Activated T-cell treated with anti-CD3 and anti-CD28 coated beads, Interleukin-2, amount 50 U/mL, for 1 hour (primary cell): ENCODE measurements at regions not wholly inside any gene's neighbourhood (a gene's known extent, or its start where the extent isn't known, plus 50 kb on each side); places are given as distances from the start of the nearest gene placed in this dataset.
"Not testable (repeated sequence)": the region's sequence is repeated elsewhere in the genome, so short reads cannot be mapped to it uniquely, and the experiment has no call there.

Source experiments
- DNase-seq: peaks from one replicate; pipeline ENCODE4 v3.0.0-alpha.2; 2020

DNA sequence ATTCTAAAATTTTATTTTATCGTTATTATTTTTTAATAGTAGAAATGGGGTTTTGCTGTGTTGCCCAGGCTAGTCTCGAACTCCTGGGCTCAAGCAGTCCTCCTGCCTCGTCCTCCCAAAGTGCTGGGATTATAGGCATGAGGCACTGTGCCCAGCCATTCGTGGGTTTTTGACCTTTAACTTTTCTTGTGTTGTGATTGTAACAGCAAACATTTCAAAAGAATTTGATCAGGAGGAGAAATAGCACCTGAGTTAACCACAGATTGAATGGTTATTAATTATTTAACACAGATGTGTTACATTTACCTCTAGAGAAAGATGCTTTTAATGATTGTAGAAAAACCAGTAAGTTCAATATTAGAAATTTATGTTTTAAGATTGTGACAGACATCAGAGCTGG lies 132.0 kb downstream of the HAUS1 start:
- DNase-seq: no peak

DNA sequence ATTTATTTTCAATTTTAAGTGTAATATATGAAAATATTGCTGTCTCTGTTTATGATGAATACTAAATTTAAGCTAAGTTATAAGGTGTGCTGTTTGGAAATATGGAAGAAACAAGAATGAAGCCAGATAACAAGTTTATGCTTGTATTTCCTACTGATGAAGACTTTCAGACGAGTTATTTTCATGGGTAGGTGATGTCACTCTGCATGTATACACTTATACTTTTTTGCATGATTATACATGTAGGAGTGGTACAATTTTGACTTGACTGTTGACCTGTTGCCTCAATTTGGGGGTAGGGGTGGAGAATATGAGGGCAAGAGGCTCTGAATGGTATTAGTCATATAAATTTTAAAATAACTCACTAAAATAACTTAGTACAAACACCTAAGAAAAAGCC lies 133.7 kb downstream of the HAUS1 start:
- no peak for DNase-seq

DNA sequence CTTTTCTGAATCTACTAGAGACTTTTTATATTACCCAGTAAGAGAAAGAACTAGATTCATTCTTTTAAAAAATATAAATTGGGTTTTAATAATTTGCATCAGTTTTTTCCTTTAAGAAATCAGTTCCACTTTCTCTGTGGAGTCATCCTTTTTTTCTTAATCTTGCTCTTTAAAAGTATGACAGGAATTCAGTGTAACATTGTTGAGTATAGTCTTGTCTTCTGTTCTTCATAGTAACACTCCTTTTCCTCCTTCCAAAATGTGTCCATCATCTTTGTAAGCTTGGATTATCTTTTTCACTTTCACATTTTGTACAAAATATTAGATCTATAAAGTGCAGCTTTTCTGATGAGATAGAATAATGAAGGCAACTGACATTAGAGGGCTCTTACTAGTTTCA lies 135.4 kb downstream of the HAUS1 start:
- no peak for DNase-seq

DNA sequence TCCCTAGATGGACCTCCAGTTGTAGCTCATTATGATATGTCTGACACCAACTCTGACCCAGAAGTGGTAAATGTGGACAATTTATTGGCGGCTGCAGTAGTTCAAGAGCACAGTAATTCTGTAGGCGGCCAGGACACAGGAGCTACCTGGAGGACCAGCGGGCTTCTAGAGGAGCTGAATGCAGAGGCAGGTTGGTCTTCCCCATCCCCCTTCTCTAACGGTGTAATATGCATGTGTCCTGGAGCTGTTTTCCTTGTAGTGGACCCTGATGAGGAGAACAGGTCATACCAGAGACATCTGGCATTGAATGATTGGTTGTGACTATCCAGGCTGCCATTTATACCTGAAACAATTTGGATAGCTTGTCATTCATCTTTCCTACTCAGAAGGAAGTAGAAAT lies 135.8 kb downstream of the HAUS1 start:
- no peak for DNase-seq

DNA sequence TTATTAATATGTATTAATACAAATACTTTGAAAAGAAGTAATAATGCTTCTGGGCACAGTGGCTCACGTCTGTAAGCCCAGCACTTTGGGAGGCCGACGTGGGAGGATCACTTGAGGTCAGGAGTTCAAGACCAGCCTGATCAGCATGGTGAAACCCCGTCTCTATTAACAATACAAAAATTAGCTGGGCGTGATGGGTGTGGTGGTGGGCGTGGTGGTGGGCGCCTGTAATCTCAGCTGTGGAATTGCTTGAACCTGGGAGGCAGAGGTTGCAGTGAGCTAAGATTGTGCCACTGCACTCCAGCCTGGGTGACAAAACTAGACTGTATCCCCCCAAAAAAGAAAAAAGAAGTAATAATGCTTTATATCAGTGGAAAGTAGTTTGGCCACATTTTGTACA lies 137.2 kb downstream of the HAUS1 start:
- not testable (repeated sequence) for DNase-seq

DNA sequence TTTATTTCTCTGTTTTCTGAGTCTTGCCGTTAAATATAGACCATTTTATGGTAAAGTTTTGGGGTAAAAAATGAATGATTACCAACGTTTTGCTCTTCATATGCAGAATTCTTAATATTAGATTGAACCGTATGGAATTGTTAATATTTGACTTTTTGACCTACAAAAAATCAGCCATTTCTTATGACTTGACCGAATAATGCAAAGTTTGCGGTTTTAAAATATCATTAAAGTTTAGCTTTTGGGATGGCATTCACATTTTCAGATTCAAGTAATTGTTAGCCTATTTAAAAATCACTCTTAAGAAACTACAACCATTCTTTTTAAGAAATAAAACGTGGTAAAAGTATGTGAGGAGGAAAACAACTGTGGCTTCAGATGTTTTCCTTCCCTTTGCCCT lies 138.0 kb downstream of the HAUS1 start:
- DNase-seq: no peak

DNA sequence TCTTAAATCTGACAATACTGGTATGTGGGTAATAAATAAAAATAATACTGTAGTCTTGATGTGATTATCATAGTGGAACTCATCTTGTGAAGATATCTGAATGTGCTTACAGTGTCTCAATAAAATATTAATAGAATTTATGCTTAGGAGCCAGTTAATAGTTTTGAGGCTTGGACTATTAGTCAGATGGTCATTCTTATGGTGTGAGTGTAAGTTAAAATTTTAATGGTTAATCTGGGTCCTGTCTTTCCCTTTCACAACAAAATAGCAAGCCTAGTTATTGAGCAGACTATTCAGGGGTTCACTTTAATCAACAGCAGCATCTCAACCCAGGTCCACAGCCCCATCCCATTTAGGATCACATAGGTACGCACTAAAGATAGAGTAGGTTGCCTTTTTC lies 138.9 kb downstream of the HAUS1 start:
- no peak for DNase-seq

DNA sequence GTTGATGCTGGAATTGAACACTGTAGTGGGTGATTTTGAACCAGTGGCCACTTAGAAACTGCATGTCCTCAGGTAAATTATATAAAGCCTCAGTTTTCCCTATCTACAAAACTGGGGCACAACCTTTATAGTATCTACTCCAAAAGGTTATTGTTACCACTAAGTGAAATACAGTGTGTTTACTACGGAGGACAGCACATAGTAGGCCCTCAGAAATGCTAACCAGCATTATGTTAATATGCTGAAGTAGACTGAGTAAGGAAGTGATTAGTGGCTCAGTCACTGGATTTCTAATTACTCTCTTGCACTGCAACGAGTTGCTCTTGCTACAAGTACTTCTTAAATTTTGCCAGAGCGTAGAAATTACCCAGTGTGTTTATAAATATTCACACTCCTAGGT lies 139.5 kb downstream of the HAUS1 start:
- DNase-seq: no peak

DNA sequence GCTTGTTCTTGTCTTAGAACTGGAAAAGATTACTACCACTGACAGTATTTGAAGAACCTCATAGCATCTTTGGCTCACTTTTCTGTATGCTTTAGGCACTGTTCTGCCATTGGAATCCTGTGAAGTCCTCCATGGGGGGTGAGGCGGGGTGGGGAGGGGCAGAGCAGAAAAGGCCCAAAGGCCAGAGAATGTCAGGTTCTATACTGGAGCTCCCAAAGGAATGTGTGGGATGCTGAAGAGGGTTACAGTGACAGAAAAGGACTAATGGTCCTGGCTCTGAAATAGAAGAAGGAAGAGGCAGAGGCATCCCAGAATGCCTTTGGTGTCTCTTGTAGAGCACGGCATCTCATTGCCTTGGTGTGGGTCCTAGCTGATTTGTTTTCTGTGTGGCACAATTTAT lies 141.9 kb downstream of the HAUS1 start:
- DNase-seq: no peak

DNA sequence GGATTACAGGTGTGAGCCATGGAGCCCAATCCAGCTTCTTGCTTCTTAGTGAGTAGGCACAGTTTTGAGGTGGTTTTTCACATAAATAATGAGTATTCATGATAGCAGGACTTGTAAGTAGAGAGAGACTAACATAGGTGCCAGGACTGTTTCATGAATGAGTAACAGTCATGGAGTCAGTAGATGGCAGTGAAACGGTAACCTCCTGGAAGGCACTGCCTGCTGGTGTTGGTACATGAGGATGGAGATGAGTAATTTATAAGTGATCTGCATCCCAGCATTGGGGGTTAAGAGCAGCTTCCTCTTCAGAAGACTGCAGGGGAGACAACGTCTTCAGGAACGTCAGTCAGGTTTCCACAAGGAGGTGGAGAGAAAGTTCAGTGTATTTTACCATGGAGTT lies 143.8 kb downstream of the HAUS1 start:
- DNase-seq: no peak

DNA sequence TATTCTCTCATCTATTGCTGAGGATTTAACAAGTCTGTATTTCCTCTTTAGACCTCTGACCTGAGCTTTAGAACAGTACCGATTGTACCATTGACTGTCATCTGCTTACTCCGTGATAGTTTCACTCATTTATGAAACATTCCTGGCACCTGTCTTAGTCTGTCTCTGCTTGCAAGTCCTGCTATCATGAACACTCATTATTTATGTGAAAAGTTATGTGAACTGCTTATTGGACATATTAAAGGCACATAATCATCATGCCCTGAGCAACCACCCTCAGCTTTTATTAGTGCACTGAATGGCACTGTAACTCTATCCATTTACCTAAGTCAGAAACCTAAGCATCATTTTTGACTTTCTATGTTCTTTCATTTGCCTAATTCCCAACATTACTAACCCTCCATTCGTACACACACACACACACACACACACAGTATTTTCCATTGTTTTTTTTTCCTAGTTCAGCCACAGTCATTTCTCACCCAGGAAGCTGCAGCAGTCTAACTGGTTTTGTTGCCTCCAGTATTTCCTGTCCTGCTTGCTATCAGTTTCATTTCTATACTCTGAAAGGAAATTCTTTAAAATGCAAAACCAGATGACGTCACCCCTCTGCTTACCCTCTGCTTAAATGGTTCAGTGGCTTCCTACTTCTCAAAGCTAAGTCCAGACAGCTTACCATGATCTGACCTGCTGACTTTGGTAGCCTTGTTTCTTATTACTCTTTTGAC lies 146.1 kb downstream of the HAUS1 start:
- DNase-seq: no peak

DNA sequence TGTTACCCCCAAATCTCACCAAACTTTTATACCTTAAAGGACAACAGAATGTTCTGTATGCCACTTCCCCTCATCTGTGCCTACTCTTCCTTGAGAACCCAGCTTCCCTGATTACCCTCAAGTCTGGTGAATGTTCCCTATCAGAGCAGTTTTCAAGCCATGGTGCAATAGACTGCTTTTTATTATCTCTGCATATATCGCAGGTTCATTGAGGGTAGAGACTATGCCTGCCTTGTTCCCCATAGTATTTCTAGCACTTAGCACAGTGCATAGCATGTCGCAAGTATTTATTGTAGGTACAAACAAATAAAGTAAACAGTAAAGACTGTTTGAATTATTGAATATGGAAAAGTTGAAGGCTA lies 146.6 kb downstream of the HAUS1 start:
- no peak for DNase-seq

DNA sequence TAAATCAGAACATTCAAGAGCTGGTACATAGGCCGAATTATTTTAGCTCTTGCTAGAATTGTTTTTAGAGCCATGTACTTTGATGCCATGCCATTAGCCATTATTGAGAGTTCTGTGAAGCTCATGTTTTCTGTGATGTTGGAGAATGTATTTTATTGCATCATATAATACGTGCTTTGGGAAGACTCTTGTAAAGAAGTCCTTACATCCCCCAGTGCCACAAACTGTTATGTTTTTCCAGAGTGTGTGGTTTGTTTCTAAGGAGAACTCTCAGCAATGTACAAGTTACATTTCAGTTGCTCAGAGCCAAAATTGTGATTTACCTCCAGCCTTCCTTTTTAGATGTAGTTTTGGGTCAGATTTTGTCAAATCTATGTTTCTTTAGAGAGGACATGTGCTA lies 148.6 kb downstream of the HAUS1 start:
- DNase-seq: no peak

DNA sequence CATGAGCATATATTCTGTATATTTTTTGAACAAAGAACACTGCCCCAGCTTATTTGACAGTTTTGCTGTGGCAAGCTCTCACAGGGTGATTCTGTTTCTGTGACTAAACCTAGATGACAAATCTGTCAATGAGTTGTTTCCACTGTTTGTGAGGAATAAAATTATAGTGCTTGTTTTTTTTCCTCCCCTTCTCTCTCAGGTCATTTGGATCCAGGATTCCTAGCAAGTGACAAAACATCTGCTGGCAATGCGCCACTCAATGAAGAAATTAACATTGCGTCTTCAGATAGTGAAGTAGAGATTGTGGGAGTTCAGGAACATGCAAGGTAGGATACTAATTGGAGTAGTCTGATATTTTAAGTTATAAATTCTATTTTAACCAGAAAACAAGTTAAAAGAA lies 149.3 kb downstream of the HAUS1 start:
- DNase-seq: no peak

DNA sequence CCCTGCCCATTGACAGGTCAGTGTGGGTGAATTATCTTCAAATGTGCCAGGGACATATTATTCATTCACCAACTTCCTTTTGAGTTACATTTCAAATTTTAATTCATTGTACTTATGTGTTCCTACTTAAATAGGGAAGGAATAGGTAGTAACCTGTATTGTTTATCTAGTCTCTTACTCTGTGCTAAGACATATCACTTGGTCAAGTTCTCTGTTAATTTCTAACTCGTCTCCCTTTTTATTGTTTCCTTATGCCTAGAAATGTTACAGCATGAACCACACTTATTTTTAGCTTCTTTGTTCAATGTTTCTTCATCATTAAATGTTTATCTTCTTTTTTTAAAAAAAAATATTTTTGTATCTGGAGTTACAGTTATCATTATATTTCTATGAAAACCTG lies 151.9 kb downstream of the HAUS1 start:
- no peak for DNase-seq

DNA sequence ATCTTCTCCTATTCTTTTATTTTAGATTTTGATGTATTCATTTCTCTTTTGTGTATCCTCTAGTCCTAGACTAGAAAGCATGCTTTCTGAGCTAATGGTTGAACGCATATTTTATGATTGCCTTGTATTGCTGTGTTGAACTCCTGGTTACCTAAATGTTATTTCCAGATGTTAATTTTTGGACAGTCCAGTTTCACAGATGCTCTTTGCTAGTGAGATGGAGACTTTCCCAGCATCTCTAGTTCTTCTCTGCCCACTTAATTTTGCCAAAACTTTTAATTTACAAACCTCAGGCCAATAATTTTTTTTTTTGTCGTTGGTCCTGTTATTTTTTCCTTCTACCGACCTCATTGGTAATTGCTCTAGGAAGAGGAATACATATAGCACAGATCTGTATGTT lies 153.2 kb downstream of the HAUS1 start:
- DNase-seq: no peak

DNA sequence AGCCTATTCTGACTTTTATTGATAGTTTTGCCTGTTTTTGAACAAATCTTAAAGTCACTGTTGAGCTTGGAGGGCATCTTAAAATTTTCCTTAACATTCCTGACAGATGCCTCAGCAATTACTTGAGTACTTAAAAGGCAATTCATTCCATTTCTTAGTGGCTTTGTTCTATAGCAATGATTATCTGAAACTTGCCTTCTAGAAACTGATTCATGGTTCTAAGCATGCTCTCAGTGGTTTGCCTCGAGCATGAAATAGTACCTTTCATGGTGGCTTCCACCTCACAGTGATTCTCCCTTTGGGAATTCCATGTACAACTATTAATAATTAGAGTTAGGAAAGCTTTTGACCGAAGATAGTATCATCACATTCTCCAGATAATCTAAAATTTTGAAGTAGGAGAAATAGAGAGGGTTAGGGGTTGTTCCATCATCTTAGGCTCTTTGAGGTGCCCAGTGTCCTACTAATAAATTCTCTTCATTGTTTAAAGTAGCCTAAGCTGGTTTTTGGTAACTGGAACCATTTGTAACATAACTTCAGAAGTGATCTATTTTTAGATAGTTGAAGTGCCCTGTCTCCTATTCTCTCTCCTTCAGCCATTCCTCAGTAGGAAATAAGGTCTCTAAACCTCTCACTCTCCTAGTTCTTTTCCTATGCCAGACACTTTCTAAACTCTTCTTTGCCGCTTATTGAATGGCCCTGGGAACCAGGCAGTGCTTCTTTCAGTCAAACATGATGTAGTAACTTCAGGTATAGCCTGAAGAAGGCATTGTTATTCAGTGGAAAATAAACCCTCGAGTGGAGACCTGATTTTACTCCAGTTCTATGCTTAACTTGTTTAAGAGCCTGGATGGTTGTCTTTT lies 156.1 kb downstream of the HAUS1 start:
- DNase-seq: no peak

DNA sequence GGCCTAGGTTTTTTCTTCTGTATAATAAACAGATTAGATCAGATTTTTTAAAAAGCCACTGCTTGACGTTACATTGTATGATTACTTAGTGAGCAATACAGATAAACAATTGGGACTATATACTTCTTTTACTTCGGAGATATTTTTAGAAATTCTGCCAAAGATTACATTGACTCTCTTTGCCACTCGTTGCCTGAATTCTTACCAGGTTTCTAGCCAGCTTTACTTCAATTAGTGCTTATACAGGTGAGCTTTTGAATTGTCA lies 156.6 kb downstream of the HAUS1 start:
- DNase-seq: no peak

DNA sequence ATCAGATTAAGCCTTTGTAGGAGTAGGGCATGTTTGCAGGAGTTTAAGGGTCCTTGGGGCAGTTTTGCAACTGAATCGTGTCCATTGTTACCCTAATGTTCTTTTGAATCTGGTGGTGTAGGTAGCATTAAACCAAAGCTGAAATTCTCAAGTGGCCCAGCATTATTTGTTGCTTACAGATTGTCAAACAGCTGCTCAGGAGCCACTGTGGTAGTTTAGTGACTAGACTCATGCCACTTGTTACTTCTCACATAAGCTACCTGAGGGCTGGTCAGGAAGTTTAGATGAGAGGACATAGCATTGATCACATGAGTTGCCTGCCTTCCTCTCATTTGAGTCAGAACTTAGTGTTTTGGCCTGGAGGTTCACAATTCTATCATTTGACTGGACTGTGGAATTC lies 157.6 kb downstream of the HAUS1 start:
- DNase-seq: no peak

DNA sequence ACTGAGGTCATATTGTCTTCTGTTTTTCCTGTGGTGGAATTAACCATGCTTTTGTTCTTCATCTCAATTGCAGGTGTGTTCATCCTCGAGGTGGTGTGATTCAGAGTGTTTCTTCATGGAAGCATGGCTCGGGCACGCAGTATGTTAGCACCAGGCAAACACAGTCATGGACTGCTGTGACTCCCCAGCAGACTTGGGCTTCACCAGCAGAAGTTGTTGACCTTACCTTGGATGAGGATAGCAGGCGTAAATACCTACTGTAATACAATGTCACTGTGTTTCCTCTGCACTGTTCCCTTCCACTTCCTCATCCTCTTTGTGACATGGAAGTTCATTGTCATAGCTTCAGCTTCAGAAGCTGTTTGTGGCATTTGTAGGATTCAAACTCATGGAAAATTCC lies 158.7 kb downstream of the HAUS1 start:
- DNase-seq: no peak

DNA sequence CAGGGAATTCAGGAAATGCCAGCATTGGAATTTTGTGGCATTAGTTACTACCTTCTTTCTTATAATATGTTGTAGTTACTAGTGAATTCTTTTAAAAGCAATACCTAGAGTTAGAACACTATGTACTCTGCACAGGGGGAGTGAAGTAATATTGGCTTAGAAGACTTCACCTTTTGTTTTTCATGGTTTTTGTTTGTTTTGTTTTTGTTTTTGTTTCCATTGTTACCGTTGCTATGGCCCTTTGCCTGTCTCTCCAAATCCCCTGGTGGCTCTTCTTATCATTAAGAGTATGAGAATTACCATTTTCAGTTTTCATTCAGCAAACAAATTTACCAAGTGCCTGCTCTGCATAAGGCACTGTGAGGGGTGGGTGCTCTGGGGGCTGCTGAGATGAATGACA lies 160.1 kb downstream of the HAUS1 start:
- no peak for DNase-seq

DNA sequence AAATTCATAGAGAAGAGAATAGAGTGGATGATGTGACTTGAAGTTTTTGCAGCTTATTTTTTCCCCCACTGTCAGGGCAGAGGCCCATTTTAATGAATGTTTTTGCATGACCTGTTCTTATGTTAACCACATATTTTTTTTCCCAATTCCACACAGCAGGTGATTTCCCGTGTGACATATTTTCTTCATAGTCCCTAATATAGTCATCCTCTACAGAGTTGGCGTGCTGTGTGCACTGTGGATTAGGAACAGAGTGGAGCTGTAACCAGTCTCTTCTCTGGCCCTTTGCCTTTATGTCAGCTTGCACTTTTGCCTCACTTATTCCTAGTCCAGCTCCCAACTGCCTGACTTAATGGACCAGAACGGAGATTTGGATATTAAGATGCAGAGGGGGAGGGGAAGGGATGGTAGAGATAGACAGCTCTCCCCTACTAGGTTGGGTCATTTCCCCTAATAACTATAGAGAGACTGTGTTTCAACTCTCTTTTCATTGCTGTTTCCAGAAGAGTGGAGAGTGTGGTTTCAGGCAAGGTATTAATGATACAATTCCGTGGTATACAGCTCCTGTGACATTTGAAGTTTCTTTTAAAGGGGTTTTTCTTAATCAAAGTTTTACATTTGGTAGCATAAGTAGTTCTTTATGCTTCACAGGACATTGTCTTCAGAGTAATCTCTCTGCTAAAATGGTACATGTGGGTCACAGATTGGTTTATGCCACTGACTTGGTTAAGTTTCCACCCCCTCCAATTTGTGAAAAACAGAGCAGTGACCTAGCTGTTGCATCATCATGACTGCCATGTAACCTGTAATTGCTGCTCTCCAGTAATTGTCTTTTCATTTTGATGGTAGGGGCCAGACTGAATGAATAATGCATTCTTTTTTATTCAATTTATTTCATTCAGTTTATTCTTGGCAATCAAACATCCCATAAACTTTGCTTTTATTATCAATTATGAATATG lies 161.3 kb downstream of the HAUS1 start:
- no peak for DNase-seq

DNA sequence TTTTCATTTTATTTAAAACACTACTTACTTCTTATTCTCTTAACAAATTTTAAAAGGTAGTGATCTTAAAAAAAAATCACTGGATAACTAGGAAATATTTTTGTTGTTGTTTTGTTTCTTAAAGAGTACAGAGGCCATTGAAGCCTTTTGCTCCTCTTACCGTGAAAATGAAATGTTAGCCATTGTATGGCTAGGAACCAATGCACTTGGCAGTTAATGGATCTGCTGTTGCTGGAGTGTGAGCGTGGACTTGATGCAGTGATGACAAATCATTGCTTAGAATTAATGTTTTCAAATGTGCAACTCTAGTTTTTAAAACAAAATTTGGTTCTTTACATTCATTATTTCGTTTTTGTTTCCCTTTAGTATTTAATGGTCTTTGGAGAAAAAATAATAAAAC lies 162.3 kb downstream of the HAUS1 start:
- no peak for DNase-seq

DNA sequence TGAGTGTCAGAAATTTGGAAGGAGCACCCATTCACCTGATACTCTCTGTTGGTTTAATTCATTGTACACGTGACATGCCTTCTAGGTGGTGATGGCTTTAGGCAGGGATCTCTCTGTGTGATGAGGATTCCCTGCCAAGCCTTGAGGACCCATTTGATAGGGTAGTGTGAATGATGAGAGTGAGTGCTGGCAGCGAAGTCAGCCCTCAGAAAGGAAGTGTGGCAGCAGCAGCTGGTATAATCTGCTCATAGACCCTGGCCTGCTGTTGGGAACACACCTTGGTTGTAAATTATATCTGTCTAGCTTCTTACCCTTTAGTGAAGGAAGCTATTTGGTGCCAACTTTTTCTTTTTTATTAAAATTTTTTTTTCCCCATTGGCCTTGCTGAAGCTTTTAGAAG lies 164.5 kb downstream of the HAUS1 start:
- DNase-seq: no peak
